ENCODE measurements at regions not wholly inside any gene's neighbourhood (a gene's known extent, or its start where the extent isn't known, plus 50 kb on each side); places are given as distances from the start of the nearest gene placed in this dataset.

DNA sequence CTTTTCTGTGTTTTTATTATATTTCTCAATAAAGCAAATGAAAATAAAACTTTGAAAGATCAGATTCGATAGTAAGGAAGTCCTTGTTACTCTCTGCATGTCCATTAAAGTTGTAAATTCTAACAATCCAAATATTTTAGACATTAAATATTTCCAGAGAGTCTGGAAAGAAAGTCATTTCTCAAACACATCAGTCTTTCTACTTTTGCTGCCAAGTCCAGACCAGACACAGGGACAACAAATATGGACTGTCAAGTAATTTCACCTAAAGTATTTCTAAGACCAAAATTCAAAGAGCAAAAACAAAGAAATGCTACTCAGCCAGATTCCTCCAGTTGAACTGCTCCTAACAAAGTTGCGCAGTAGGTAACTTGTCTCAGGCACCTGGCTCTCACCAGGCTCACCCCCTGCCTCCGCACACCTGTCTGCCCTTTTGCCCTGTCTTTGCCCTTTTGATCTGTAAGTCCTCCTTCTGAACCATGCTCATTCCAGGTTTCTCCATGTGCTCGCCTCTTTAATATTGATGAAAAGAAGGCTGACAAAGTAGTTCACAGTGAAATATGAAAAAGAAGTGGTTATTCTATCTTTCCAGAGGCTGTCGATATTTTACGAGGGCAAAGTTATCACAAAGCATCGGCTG, 300.5 kb downstream of the C7orf25 start:
- H3K27me3 ChIP-seq: no peaks in the 10 kb centered on the region
- H3K9me3 ChIP-seq: no peaks in the 10 kb centered on the region
- no peaks in the 10 kb centered on the region for H3K36me3 ChIP-seq
- no peak overlapping the region for H3K27ac ChIP-seq
- 78% methylated on average over 7 of the region's 7 CpGs for WGBS
- TF ChIP-seq EP300 (IDR thresholded peaks at IDR 0.05) (no peak), POLR2A (IDR thresholded peaks at IDR 0.05) (no peak), POLR2AphosphoS5 (IDR thresholded peaks at IDR 0.05) (no peak)
- TF ChIP-seq, protein P1, sequence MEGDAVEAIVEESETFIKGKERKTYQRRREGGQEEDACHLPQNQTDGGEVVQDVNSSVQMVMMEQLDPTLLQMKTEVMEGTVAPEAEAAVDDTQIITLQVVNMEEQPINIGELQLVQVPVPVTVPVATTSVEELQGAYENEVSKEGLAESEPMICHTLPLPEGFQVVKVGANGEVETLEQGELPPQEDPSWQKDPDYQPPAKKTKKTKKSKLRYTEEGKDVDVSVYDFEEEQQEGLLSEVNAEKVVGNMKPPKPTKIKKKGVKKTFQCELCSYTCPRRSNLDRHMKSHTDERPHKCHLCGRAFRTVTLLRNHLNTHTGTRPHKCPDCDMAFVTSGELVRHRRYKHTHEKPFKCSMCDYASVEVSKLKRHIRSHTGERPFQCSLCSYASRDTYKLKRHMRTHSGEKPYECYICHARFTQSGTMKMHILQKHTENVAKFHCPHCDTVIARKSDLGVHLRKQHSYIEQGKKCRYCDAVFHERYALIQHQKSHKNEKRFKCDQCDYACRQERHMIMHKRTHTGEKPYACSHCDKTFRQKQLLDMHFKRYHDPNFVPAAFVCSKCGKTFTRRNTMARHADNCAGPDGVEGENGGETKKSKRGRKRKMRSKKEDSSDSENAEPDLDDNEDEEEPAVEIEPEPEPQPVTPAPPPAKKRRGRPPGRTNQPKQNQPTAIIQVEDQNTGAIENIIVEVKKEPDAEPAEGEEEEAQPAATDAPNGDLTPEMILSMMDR (IDR thresholded peaks at IDR 0.05): no peak
- no peak for DNase-seq (ENCODE audit: low spot score in 2 of 2)
- peaks cover 7% of the 10 kb centered on the region for H3K4me1 ChIP-seq
- no peak overlapping the region for H3K4me3 ChIP-seq

DNA sequence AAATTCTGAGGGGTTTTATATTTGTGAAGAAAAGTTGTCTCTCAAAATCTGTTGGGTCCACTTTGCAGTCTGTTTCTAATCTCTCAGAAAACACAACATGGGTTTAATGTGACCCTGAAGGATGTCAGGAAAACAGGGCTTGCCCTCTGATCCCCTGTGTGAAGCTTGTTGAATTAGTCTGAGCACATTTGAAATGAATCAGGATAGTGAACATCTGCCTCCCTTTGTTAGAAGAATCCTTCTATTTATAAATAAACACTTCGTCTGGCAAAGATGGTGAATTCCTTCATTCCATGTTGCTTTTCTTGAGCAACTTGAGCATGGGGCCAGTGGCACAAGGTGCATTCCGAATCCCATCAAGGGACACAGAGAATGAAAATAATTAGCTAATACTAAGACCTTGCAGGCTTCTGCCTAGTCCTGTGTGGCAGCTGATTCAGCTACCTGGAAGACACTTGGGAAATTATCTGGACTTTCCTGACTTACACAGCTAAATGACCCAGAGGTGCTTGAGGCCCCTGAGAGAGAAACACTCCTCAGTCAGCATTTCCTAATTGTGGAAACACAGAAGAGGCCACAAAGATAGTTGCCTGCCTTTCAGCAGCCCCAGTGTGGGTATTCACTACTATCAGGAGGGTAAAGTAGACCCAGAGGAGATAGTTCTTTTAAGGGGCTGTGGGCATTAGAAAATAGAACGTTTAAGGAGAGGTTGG, 305.5 kb downstream of the C7orf25 start:
- H3K4me3 ChIP-seq: no peak overlapping the region
- no peak for DNase-seq (ENCODE audit: low spot score in 2 of 2)
- H3K27ac ChIP-seq: no peak overlapping the region
- WGBS: 51% methylated on average over 3 of the region's 3 CpGs
- H3K36me3 ChIP-seq: no peaks in the 10 kb centered on the region
- TF ChIP-seq EP300 (IDR thresholded peaks at IDR 0.05) (no peak), POLR2A (IDR thresholded peaks at IDR 0.05) (no peak), POLR2AphosphoS5 (IDR thresholded peaks at IDR 0.05) (no peak)
- TF ChIP-seq, protein P1 (IDR thresholded peaks at IDR 0.05): no peak
- peaks cover 4% of the 10 kb centered on the region for H3K4me1 ChIP-seq
- no peaks in the 10 kb centered on the region for H3K27me3 ChIP-seq
- H3K9me3 ChIP-seq: no peaks in the 10 kb centered on the region

DNA sequence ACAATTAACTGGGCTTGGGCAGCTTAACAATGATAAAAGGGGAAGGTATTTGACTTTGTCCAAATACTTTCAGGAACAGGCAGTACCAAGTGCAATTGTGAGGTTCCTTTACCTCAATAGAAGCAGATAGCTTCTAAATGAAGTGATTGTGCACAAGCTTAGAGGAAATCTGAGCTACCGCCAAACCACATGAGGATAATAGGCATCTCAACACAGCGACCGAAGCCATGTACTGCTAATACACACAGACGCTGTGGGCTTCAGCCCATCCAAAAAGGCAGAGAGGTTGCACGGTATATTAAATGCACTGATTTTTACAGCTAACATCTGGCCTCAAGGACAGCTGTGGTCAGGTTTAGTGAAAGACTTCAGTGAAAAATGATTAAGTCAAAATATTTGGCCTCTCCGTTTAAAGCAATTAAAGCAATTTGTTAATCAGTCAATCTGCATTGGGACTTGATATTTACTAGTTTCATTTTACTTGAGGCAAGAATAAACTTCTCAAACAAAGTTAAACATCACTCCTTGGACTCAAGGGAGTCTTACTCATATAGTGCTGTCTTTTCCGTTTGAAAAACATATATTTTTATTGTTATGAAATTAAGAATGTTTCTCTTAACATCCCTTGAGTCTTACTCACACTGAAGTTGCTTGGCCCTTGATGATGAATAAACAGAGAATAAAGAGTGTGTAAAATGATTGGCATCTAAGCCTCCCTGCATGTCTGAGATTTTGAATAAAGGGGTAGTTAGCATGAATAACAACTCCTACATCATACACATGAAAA, 306.3 kb downstream of the C7orf25 start:
- 39% methylated on average over 7 of the region's 7 CpGs for WGBS
- no peak overlapping the region for H3K4me3 ChIP-seq
- DNase-seq (ENCODE audit: low spot score in 2 of 2): no peak

DNA sequence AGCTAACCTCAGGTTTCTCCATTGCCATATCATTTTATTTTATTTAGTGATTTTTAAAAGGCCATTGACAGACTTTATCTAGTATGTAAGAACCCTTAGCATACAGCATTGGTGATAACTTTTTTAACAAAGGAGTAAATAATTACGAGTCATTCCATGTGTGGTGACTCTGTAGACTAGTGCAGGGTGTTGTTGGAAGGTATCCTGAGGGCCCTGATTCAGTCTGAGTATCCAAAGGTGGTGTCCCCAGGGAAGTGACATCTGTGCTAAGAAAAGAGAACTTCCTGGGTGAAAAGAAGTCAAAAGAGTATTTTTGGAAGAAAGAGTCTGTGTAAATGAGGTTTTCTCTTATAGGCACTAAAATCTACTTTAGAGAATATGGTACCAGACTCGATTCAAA, 308.4 kb downstream of the C7orf25 start:
- Histone ChIP-seq H3K36me3 (no peaks in the 10 kb centered on the region), H3K27me3 (no peaks in the 10 kb centered on the region), H3K9me3 (no peaks in the 10 kb centered on the region), H3K27ac (no peak overlapping the region), H3K4me3 (no peak overlapping the region), H3K4me1 (peaks cover 4% of the 10 kb centered on the region)
- TF ChIP-seq EP300 (IDR thresholded peaks at IDR 0.05) (no peak), POLR2A (IDR thresholded peaks at IDR 0.05) (no peak), POLR2AphosphoS5 (IDR thresholded peaks at IDR 0.05) (no peak)
- TF ChIP-seq, protein P1 (IDR thresholded peaks at IDR 0.05): no peak
- WGBS: 85% methylated on average over 2 of the region's 2 CpGs
- DNase-seq (ENCODE audit: low spot score in 2 of 2): no peak

More for the DNA sequence above, 306.3 kb downstream of the C7orf25 start:
- H3K9me3 ChIP-seq: no peaks in the 10 kb centered on the region
- TF ChIP-seq EP300 (IDR thresholded peaks at IDR 0.05): no peak
- TF ChIP-seq, protein P1 (IDR thresholded peaks at IDR 0.05): no peak
- TF ChIP-seq POLR2AphosphoS5 (IDR thresholded peaks at IDR 0.05): no peak
- no peak for TF ChIP-seq POLR2A (IDR thresholded peaks at IDR 0.05)
- H3K27me3 ChIP-seq: no peaks in the 10 kb centered on the region
- H3K27ac ChIP-seq: no peak overlapping the region
- H3K36me3 ChIP-seq: no peaks in the 10 kb centered on the region
- peaks cover 4% of the 10 kb centered on the region for H3K4me1 ChIP-seq

- no peaks in the 10 kb centered on the region for H3K27me3 ChIP-seq
- no peaks in the 10 kb centered on the region for H3K4me1 ChIP-seq
- no peak for DNase-seq (ENCODE audit: low spot score in 2 of 2)
- H3K4me3 ChIP-seq: no peak overlapping the region
- 60% methylated on average over 3 of the region's 3 CpGs for WGBS
- no peak for TF ChIP-seq POLR2A (IDR thresholded peaks at IDR 0.05)
- TF ChIP-seq, protein P1 (IDR thresholded peaks at IDR 0.05): no peak
- no peak for TF ChIP-seq POLR2AphosphoS5 (IDR thresholded peaks at IDR 0.05)
- no peak for TF ChIP-seq EP300 (IDR thresholded peaks at IDR 0.05)
- H3K9me3 ChIP-seq: no peaks in the 10 kb centered on the region
- no peak overlapping the region for H3K27ac ChIP-seq
- no peaks in the 10 kb centered on the region for H3K36me3 ChIP-seq
These were observed 314.6 kb downstream of the C7orf25 start for GRCh38 chr7:42597300-42597699.

Data from suprapubic skin (tissue), 4 donors.